IMR-90 (cell line): ENCODE measurements at regions not wholly inside any gene's neighbourhood (a gene's known extent, or its start where the extent isn't known, plus 50 kb on each side); places are given as distances from the start of the nearest gene placed in this dataset.

Experiments used
- ATAC-seq: fragments of 200-7000 bp; cut with Tn5 transposase; 2 replicates; pipeline ENCODE4 v1.9.1; 2020; ENCODE audit warnings: low read depth, mild to moderate bottlenecking, moderate library complexity
- BruUV-seq: library from RNA; stranded (reverse); fragments of 400-500 nt; replicated peaks from 2 replicates; lab custom pipeline; 2021; lab: Mats Ljungman, UMichigan
- CTCF ChIA-PET: fragments of 300-600 bp; formaldehyde crosslinking; extraction: SDS; loops from one replicate; lab custom pipeline; 2021; ENCODE audit warnings: antibody characterized with exemption; lab: Yijun Ruan, JAX
- POLR2A ChIA-PET: fragments of 300-600 bp; sonication (Branson Sonifier 250); formaldehyde crosslinking; loops from one replicate; lab custom pipeline; 2022; ENCODE audit warnings: antibody characterized with exemption; ENCODE audit not compliant: unreplicated experiment; lab: Charles Lee
- DNase-seq: peaks from one replicate; pipeline ENCODE4 v3.0.0; 2013
- H2AFZ ChIP-seq: replicated peaks from 2 replicates; pipeline ENCODE3; 2013; ENCODE audit warnings: low read length, mild to moderate bottlenecking; ENCODE audit not compliant: poor library complexity
- H2AK5ac ChIP-seq: 2 replicates; pipeline ENCODE4 v1.6.1; 2013; ENCODE audit warnings: low read depth, low read length, inconsistent platforms
- H2AK9ac ChIP-seq: replicated peaks from 2 replicates; pipeline ENCODE3; 2013; ENCODE audit warnings: mild to moderate bottlenecking, low read depth, low read length, moderate library complexity; ENCODE audit not compliant: poor library complexity
- H2BK120ac ChIP-seq: 2 replicates; pipeline ENCODE4 v1.6.1; 2013; ENCODE audit warnings: low read depth, low read length, inconsistent platforms
- H2BK15ac ChIP-seq: 3 replicates; pipeline ENCODE4 v1.6.1; 2013; ENCODE audit warnings: low read depth, low read length, inconsistent platforms
- H2BK20ac ChIP-seq: 2 replicates; pipeline ENCODE4 v1.6.1; 2013; ENCODE audit warnings: low read depth, mild to moderate bottlenecking, inconsistent platforms, low read length, moderate library complexity
- H2BK5ac ChIP-seq: 2 replicates; pipeline ENCODE4 v1.6.1; 2013; ENCODE audit warnings: mild to moderate bottlenecking, low read depth, low read length, inconsistent platforms; ENCODE audit not compliant: poor library complexity, severe bottlenecking
- H3K14ac ChIP-seq: replicated peaks from 2 replicates; pipeline ENCODE4 v1.6.1; 2013; ENCODE audit warnings: low read depth, low read length, inconsistent platforms
- H3K18ac ChIP-seq: 2 replicates; pipeline ENCODE4 v1.6.1; 2013; ENCODE audit warnings: low read depth, low read length, control low read depth
- H3K23ac ChIP-seq: 2 replicates; pipeline ENCODE4 v1.6.1; 2013; ENCODE audit warnings: low read depth, low read length, inconsistent platforms
- H3K27ac ChIP-seq: 2 replicates; pipeline ENCODE4 v1.5.1; 2013; ENCODE audit warnings: mild to moderate bottlenecking, control low read depth, low read length; ENCODE audit not compliant: insufficient read depth
- H3K27me3 ChIP-seq: 2 replicates; pipeline ENCODE4 v1.6.1; 2013; ENCODE audit warnings: low read length; ENCODE audit not compliant: control insufficient read depth, insufficient read depth
- H3K36me3 ChIP-seq: 2 replicates; pipeline ENCODE4 v1.6.1; 2013; ENCODE audit warnings: low read length, mixed read lengths; ENCODE audit not compliant: control insufficient read depth, insufficient read depth
- H3K4ac ChIP-seq: 2 replicates; pipeline ENCODE4 v1.6.1; 2013; ENCODE audit warnings: low read depth, low read length, inconsistent platforms
- H3K4me1 ChIP-seq: 2 replicates; pipeline ENCODE4 v1.6.1; 2013; ENCODE audit warnings: low read length, mixed read lengths; ENCODE audit not compliant: control insufficient read depth, insufficient read depth
- H3K4me2 ChIP-seq: 2 replicates; pipeline ENCODE4 v1.6.1; 2013; ENCODE audit warnings: low read depth, mild to moderate bottlenecking, control low read depth, low read length, moderate library complexity
- H3K4me3 ChIP-seq: 2 replicates; pipeline ENCODE4 v1.5.1; 2013; ENCODE audit warnings: low read depth, mild to moderate bottlenecking, control low read depth, low read length, moderate library complexity; ENCODE audit not compliant: insufficient read depth
- H3K56ac ChIP-seq: 2 replicates; pipeline ENCODE4 v1.6.1; 2013; ENCODE audit warnings: low read length, inconsistent platforms; ENCODE audit not compliant: insufficient read depth; ENCODE audit errors: extremely low read depth
- H3K79me1 ChIP-seq, 2 experiments: 2 replicates each; pipeline ENCODE4 v1.6.1; 2013; ENCODE audit warnings: low read length in 2 of 2, inconsistent platforms in 1 of 2, low read depth in 1 of 2
- H3K9ac ChIP-seq: 2 replicates; pipeline ENCODE4 v1.6.1; 2013; ENCODE audit warnings: low read depth, low read length, control low read depth
- H3K9me1 ChIP-seq: 2 replicates; pipeline ENCODE4 v1.6.1; 2013; ENCODE audit warnings: low read length, inconsistent platforms; ENCODE audit not compliant: insufficient read depth
- H3K9me3 ChIP-seq: 2 replicates; pipeline ENCODE4 v1.6.1; 2013; ENCODE audit warnings: low read length; ENCODE audit not compliant: control insufficient read depth, insufficient read depth
- H4K20me1 ChIP-seq: 2 replicates; pipeline ENCODE4 v1.6.1; 2013; ENCODE audit warnings: low read length, inconsistent platforms; ENCODE audit not compliant: insufficient read depth
- H4K5ac ChIP-seq: 2 replicates; pipeline ENCODE4 v1.6.1; 2013; ENCODE audit warnings: mild to moderate bottlenecking, low read depth, low read length, control low read depth
- H4K8ac ChIP-seq, 2 experiments: 2 replicates each; pipeline ENCODE4 v1.6.1; 2013; ENCODE audit warnings: low read depth in 2 of 2, low read length in 2 of 2, control low read depth in 1 of 2, inconsistent platforms in 1 of 2
- H4K91ac ChIP-seq: 2 replicates; pipeline ENCODE4 v1.6.1; 2013; ENCODE audit warnings: low read depth, low read length, inconsistent platforms; ENCODE audit not compliant: insufficient read depth
- BHLHE40 ChIP-seq: fragments of 150-350 bp; IDR thresholded peaks from 2 replicates; pipeline ENCODE4 v1.6.1; 2016; ENCODE audit warnings: mild to moderate bottlenecking, low read depth, low read length
- CEBPB ChIP-seq: IDR thresholded peaks from 2 replicates; pipeline ENCODE4 v1.6.1; 2012; ENCODE audit warnings: low read depth, low read length, improper control_type of control experiment
- CHD1 ChIP-seq: IDR thresholded peaks from 2 replicates; pipeline ENCODE4 v1.6.1; 2012; ENCODE audit warnings: low read depth, low read length, improper control_type of control experiment
- CTCF ChIP-seq: conservative IDR thresholded peaks from 2 replicates; pipeline ENCODE4 v1.5.1; 2012; ENCODE audit warnings: mild to moderate bottlenecking, low read depth, low read length, improper control_type of control experiment
- MAFK ChIP-seq: IDR thresholded peaks from 2 replicates; pipeline ENCODE4 v1.6.1; 2012; ENCODE audit warnings: low read depth, low read length, improper control_type of control experiment
- MAZ ChIP-seq: IDR thresholded peaks from 2 replicates; pipeline ENCODE4 v1.6.1; 2012; ENCODE audit warnings: low read depth, mild to moderate bottlenecking, low read length, improper control_type of control experiment, moderate library complexity, borderline replicate concordance
- MXI1 ChIP-seq: IDR thresholded peaks from 2 replicates; pipeline ENCODE4 v1.6.1; 2012; ENCODE audit warnings: low read depth, mild to moderate bottlenecking, low read length, moderate library complexity, borderline replicate concordance
- NFE2L2 ChIP-seq: fragments of 150-350 bp; IDR thresholded peaks from 2 replicates; pipeline ENCODE4 v1.6.1; 2016; ENCODE audit warnings: low read depth, mild to moderate bottlenecking, low read length
- POLR2A ChIP-seq: IDR thresholded peaks from 2 replicates; pipeline ENCODE4 v1.6.1; 2012; ENCODE audit warnings: mild to moderate bottlenecking, low read depth, low read length
- RAD21 ChIP-seq: IDR thresholded peaks from 2 replicates; pipeline ENCODE4 v1.6.1; 2012; ENCODE audit warnings: low read length, improper control_type of control experiment
- RCOR1 ChIP-seq: IDR thresholded peaks from 2 replicates; pipeline ENCODE4 v1.6.1; 2012; ENCODE audit warnings: mild to moderate bottlenecking, low read length, improper control_type of control experiment; ENCODE audit not compliant: insufficient replicate concordance
- RFX5 ChIP-seq: IDR thresholded peaks from 2 replicates; pipeline ENCODE4 v1.8.0; 2012; ENCODE audit warnings: low read depth, mild to moderate bottlenecking, low read length, moderate library complexity
- SMC3 ChIP-seq: fragments of 150-350 bp; IDR thresholded peaks from 2 replicates; pipeline ENCODE4 v1.6.1; 2016; ENCODE audit warnings: low read depth, mild to moderate bottlenecking, antibody characterized with exemption, low read length, moderate library complexity
- WGBS, 2 experiments: methylation state at CpG; one replicate each; pipeline versions ENCODE4 v1.1.5 to v1.1.7; 2013; ENCODE audit warnings: missing lambda C conversion rate in 2 of 2; ENCODE audit not compliant: insufficient read length in 1 of 2; ENCODE audit errors: extremely low coverage in 2 of 2; 5-methylcytosine and 5-hydroxymethylcytosine counted together
- dilution Hi-C: fragments of 300-500 bp; cut with HindIII; formaldehyde crosslinking; loops from one replicate; pipeline ENCODE4 v1.14.3; 2018; ENCODE audit warnings: low sequenced_read_pairs; ENCODE audit not compliant: unreplicated experiment
- in situ Hi-C: fragments of 300-500 bp; cut with MboI; formaldehyde crosslinking; loops from 3 replicates; pipeline ENCODE4 v1.14.3; 2019; ENCODE audit warnings: low sequenced_read_pairs, inconsistent platforms, mixed read lengths
- intact Hi-C: fragments of 100-400 bp; cut with micrococcal nuclease; formaldehyde crosslinking; loops from 2 replicates; pipeline ENCODE4 v1.10.0; 2022
- TF ChIP-seq, protein P1 (sequence below): fragments of 150-350 bp; IDR thresholded peaks from 2 replicates; pipeline ENCODE4 v1.6.1; 2017; ENCODE audit warnings: mild to moderate bottlenecking, antibody characterized with exemption, low read length, low read depth

GRCh38 chr7:91651986-91652385 is 228.5 kb downstream of the MTERF1 start:
- Histone ChIP-seq H2AK9ac (no peak overlapping the region), H4K5ac (no peak overlapping the region), H4K8ac (no peak overlapping the region), H3K4me1 (no peaks in the 10 kb centered on the region), H3K4me2 (no peak overlapping the region), H3K9me3 (no peaks in the 10 kb centered on the region), H2BK15ac (no peak overlapping the region), H3K23ac (no peak overlapping the region), H3K9ac (no peak overlapping the region), H3K79me1 (no peaks in the 10 kb centered on the region), H3K56ac (no peak overlapping the region), H3K4me3 (no peak overlapping the region), H3K9me1 (no peaks in the 10 kb centered on the region), H2BK20ac (no peak overlapping the region), H3K18ac (no peak overlapping the region), H2BK120ac (no peak overlapping the region), H2AK5ac (no peak overlapping the region), H3K14ac (no peak overlapping the region), H2BK5ac (no peak overlapping the region), H4K20me1 (no peaks in the 10 kb centered on the region), H4K91ac (no peak overlapping the region), H3K36me3 (no peaks in the 10 kb centered on the region), H3K4ac (no peak overlapping the region), H3K27me3 (no peaks in the 10 kb centered on the region), H3K27ac (no peak overlapping the region), H2AFZ (no peak overlapping the region)
- no TSS peak for BruUV-seq
- WGBS, 2 experiments, result no CpG with 5 or more reads among the region's 1 CpG
- CTCF ChIA-PET, result no interaction called here
- TF ChIP-seq SMC3, result no peak
- TF ChIP-seq, protein P1, sequence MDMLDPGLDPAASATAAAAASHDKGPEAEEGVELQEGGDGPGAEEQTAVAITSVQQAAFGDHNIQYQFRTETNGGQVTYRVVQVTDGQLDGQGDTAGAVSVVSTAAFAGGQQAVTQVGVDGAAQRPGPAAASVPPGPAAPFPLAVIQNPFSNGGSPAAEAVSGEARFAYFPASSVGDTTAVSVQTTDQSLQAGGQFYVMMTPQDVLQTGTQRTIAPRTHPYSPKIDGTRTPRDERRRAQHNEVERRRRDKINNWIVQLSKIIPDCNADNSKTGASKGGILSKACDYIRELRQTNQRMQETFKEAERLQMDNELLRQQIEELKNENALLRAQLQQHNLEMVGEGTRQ, result no peak
- TF ChIP-seq MAZ, result no peak
- TF ChIP-seq MXI1, result no peak
- no peak for TF ChIP-seq RAD21
- no peak for TF ChIP-seq CHD1
- TF ChIP-seq MAFK, result no peak
- no peak for TF ChIP-seq NFE2L2
- TF ChIP-seq CTCF, result no peak
- TF ChIP-seq RFX5, result no peak
- no peak for TF ChIP-seq CEBPB
- TF ChIP-seq BHLHE40, result no peak
- no peak for TF ChIP-seq RCOR1
- no peak for TF ChIP-seq POLR2A
- in situ Hi-C loops (no loop called here), dilution Hi-C loops (no loop called here), intact Hi-C loops (no loop called here)
- DNase-seq (no peak), ATAC-seq (no peak)
- POLR2A ChIA-PET, result no interaction called here
